ENCODE measurements at regions not wholly inside any gene's neighbourhood (a gene's known extent, or its start where the extent isn't known, plus 50 kb on each side); places are given as distances from the start of the nearest gene placed in this dataset.

GRCh38 chr10:80753612-80754011, 215.9 kb downstream of the SH2D4B start:
- TF ChIP-seq POLR2A (IDR thresholded peaks at IDR 0.05) = no peak
- TF ChIP-seq, protein P1, sequence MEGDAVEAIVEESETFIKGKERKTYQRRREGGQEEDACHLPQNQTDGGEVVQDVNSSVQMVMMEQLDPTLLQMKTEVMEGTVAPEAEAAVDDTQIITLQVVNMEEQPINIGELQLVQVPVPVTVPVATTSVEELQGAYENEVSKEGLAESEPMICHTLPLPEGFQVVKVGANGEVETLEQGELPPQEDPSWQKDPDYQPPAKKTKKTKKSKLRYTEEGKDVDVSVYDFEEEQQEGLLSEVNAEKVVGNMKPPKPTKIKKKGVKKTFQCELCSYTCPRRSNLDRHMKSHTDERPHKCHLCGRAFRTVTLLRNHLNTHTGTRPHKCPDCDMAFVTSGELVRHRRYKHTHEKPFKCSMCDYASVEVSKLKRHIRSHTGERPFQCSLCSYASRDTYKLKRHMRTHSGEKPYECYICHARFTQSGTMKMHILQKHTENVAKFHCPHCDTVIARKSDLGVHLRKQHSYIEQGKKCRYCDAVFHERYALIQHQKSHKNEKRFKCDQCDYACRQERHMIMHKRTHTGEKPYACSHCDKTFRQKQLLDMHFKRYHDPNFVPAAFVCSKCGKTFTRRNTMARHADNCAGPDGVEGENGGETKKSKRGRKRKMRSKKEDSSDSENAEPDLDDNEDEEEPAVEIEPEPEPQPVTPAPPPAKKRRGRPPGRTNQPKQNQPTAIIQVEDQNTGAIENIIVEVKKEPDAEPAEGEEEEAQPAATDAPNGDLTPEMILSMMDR (IDR thresholded peaks at IDR 0.05) = no peak
- TF ChIP-seq POLR2AphosphoS5 (IDR thresholded peaks at IDR 0.05) = no peak
- TF ChIP-seq EP300 (IDR thresholded peaks at IDR 0.05) = no peak
